ENCODE measurements at regions not wholly inside any gene's neighbourhood (a gene's known extent, or its start where the extent isn't known, plus 50 kb on each side); places are given as distances from the start of the nearest gene placed in this dataset.

DNA sequence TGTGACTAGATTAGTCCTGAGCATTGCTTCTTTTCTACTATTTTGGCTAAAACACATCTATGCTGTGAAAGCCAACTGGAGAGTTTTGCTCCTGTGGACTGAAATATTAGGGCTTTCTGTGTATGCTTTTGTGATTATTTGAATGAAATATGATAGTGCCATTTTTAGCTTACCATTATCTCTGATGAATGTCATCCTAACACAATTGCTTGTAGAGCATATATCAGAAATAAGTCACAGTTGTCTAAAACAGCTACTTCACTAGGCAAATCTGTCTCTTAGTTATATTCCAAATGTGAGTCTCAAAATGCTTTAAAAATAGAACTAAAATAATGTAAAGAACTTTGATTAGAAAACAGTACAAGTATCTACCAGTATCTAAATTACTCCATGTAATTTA is 401.4 kb upstream of the PTCHD4 start:
- TF ChIP-seq, protein P1, sequence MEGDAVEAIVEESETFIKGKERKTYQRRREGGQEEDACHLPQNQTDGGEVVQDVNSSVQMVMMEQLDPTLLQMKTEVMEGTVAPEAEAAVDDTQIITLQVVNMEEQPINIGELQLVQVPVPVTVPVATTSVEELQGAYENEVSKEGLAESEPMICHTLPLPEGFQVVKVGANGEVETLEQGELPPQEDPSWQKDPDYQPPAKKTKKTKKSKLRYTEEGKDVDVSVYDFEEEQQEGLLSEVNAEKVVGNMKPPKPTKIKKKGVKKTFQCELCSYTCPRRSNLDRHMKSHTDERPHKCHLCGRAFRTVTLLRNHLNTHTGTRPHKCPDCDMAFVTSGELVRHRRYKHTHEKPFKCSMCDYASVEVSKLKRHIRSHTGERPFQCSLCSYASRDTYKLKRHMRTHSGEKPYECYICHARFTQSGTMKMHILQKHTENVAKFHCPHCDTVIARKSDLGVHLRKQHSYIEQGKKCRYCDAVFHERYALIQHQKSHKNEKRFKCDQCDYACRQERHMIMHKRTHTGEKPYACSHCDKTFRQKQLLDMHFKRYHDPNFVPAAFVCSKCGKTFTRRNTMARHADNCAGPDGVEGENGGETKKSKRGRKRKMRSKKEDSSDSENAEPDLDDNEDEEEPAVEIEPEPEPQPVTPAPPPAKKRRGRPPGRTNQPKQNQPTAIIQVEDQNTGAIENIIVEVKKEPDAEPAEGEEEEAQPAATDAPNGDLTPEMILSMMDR (IDR thresholded peaks at IDR 0.05) = no peak
- TF ChIP-seq POLR2A (IDR thresholded peaks at IDR 0.05) = no peak
